GM13976 (cell line): ENCODE measurements at regions not wholly inside any gene's neighbourhood (a gene's known extent, or its start where the extent isn't known, plus 50 kb on each side); places are given as distances from the start of the nearest gene placed in this dataset.

Source experiments
- DNase-seq: peaks from one replicate; pipeline ENCODE4 v3.0.0; 2012; ENCODE audit warnings: low spot score
- in situ Hi-C: fragments of 300-500 bp; cut with MboI; formaldehyde crosslinking; loops from one replicate; pipeline ENCODE4 v1.12.0; 2022; ENCODE audit warnings: low sequenced_read_pairs, mixed read lengths, inconsistent platforms; ENCODE audit not compliant: unreplicated experiment
- TF ChIP-seq, protein P1 (sequence below): IDR thresholded peaks from 2 replicates; pipeline ENCODE4 v1.5.1; 2012; ENCODE audit warnings: borderline replicate concordance, mild to moderate bottlenecking; ENCODE audit not compliant: insufficient read depth; ENCODE audit errors: extremely low read depth, missing control alignments, control extremely low read depth

DNA sequence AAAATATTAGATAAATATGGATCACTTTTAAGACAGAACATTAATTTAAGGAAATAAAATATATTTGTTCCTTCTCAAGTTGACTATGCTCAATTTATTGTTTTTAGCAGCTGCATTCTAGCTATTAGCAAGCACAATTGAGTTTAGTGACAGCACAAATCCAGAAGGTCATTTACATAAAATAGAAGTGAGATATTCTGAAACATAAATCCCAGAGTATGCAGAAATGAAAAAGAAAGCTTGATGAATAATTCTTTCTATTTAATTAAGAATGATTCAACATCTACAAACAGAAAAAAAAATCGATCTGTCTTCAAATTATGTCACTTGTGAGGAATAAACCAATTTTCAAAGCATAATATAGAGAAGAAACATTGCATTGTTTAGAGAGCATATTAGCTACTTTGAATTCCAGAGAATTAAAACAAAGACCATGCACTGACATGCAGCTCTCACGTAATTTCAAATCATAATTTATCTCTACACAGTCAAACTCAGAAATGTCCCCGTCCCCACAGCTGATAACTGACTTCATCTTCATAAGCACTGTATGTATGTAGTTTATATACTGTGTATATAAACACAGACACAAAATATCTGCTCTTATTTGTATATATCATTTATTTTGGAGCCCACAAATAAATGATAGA, 458.4 kb downstream of the TMX3 start:
- in situ Hi-C loops: no loop called here
- DNase-seq: no peak
- TF ChIP-seq, protein P1, sequence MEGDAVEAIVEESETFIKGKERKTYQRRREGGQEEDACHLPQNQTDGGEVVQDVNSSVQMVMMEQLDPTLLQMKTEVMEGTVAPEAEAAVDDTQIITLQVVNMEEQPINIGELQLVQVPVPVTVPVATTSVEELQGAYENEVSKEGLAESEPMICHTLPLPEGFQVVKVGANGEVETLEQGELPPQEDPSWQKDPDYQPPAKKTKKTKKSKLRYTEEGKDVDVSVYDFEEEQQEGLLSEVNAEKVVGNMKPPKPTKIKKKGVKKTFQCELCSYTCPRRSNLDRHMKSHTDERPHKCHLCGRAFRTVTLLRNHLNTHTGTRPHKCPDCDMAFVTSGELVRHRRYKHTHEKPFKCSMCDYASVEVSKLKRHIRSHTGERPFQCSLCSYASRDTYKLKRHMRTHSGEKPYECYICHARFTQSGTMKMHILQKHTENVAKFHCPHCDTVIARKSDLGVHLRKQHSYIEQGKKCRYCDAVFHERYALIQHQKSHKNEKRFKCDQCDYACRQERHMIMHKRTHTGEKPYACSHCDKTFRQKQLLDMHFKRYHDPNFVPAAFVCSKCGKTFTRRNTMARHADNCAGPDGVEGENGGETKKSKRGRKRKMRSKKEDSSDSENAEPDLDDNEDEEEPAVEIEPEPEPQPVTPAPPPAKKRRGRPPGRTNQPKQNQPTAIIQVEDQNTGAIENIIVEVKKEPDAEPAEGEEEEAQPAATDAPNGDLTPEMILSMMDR: no peak

DNA sequence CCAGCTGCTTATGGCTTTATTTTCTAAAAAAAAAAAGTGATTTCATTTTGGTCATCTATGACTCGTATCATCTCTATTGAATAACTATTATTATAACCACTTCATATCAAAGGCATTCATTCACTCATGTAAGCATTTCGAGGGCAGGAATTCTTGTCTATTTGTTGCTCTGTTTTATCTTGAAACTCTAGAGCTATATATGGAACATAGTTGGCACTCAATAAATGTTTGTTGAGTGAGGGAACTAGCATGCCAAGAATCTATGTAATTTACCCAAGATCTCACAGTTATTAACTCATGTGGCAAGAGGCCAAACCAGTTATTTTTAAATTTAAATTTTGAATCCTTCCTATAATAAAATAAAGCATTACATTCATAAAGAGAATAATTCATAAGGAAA, 470.1 kb downstream of the TMX3 start:
- in situ Hi-C loops: no loop called here
- TF ChIP-seq, protein P1: no peak
- DNase-seq: no peak

DNA sequence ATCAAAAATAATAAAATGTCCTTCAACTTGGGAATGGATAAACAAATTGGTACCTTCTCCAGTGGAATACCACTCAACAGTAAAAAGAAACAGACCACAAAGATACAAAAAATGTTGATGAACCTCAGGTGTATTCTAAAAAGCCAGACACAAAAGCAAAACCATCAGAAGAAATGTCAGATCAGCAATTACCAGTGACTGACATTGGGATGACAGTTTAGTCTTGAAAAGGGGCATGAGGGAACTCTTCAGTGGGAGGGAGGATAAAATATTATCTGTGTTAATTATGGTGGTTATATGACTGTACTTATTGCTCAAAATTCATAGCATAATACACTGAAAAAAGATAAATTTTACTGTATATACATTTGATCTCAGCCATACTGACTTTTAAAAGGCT, 473.0 kb downstream of the TMX3 start:
- in situ Hi-C loops: no loop called here
- TF ChIP-seq, protein P1: no peak
- DNase-seq: no peak

DNA sequence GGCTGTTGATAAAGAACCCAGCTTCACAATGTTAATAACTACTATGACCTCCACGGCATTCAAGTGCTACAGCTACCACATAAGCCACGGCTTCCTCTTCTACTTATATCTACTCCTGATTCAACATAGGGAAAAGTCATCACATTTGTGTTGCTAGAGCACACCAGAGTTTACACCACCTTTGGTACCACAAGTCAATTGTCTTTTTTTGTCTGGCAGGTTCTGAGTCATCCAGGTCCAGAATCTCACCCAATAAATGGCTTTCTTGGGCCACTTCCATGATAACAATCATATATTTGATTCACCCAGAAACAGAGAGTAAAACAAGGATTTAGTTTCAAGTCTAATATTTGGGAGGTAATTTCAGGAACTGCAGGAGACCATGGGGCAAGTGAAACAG, 480.2 kb downstream of the TMX3 start:
- in situ Hi-C loops: no loop called here
- no peak for DNase-seq

DNA sequence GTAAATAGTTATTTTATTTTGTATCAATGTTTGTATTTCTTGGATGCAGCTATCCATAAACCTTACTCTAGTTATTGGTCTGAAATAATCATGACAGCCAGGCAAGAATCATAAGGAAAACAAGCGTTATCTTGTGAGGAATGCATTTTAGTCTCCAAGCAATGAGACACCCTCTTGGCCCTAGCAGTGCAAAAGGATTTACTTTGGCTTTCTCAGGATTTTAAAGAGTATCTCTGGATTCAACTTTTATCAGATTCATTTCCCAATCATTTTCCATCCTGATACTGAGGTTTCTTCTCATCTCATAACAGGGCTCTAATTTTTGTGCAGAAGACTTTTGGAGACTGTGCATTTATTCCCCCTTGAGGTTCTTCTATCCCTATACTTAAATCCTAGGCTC, 480.8 kb downstream of the TMX3 start:
- DNase-seq: no peak

More for the DNA sequence above, 480.2 kb downstream of the TMX3 start:
- TF ChIP-seq, protein P1: no peak

DNA sequence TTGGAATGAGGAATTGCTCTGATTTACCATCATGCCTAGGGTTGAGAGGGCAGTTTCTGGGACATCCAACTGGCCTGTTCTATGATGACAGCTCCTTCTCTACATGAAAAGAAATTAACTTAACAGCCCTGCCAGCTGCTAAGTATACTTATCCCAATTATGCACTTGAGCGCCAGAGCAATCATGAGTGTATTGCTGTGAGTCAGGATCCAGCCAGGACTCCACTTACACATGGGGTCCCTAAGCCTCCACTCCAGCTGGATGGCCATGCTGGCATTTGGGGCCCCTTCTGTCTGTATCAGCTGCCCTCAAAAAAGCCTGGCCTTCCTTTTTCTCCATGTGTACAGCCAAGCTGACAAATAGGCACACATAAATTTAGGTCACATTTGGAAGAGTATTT, 481.9 kb downstream of the TMX3 start:
- in situ Hi-C loops: no loop called here
- no peak for DNase-seq

More for the DNA sequence above, 480.8 kb downstream of the TMX3 start:
- in situ Hi-C loops: no loop called here
- TF ChIP-seq, protein P1: no peak

DNA sequence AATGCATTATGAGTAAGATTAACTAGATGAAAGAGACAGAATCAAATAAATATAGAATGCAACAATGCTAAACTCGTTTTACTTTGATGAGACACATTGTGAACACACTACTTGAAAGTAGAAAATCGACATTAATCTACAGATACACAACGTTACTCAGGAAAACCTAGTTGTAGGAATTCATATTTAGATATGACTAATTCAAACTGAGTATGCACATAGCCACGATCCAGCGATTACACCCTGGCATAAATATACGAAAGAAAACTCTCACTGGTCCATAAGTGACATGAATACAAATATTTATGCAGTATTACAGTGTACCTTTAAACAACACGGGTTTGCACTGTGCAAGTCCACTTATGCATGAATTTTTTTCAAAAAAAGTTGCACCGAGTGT, 485.6 kb downstream of the TMX3 start:
- in situ Hi-C loops: no loop called here
- TF ChIP-seq, protein P1: no peak

More for the DNA sequence above, 481.9 kb downstream of the TMX3 start:
- TF ChIP-seq, protein P1: no peak

More for the DNA sequence above, 485.6 kb downstream of the TMX3 start:
- DNase-seq: no peak
